ENCODE measurements at regions not wholly inside any gene's neighbourhood (a gene's known extent, or its start where the extent isn't known, plus 50 kb on each side); places are given as distances from the start of the nearest gene placed in this dataset.

GRCh38 chr3:72065236-72065635 is 280.3 kb upstream of the PROK2 start:
- TF ChIP-seq EZH2 (IDR thresholded peaks at IDR 0.05; ENCODE audit: borderline replicate concordance, low read depth, low read length, poor library complexity, severe bottlenecking), result no peak
- TF ChIP-seq CTCF (conservative IDR thresholded peaks at IDR 0.05; ENCODE audit: low read depth, low read length), result no peak
